Testis (tissue), 2 donors: ENCODE measurements at regions not wholly inside any gene's neighbourhood (a gene's known extent, or its start where the extent isn't known, plus 50 kb on each side); places are given as distances from the start of the nearest gene placed in this dataset.

Experiments
- CTCF ChIP-seq, 3 experiments: fragments of 450-650 bp in 2 of 3; fragments of 200-600 bp in 1 of 3; sonication (generic) in 1 of 3; IDR thresholded peaks; one replicate each; pipeline ENCODE4 v1.5.1; 2016 to 2019; ENCODE audit warnings: antibody characterized with exemption in 3 of 3, mild to moderate bottlenecking in 2 of 3, moderate library complexity in 1 of 3
- POLR2A ChIP-seq: fragments of 450-650 bp; IDR thresholded peaks from one replicate; pipeline ENCODE4 v1.6.1; 2017; ENCODE audit warnings: antibody characterized with exemption, mild to moderate bottlenecking, moderate library complexity

DNA sequence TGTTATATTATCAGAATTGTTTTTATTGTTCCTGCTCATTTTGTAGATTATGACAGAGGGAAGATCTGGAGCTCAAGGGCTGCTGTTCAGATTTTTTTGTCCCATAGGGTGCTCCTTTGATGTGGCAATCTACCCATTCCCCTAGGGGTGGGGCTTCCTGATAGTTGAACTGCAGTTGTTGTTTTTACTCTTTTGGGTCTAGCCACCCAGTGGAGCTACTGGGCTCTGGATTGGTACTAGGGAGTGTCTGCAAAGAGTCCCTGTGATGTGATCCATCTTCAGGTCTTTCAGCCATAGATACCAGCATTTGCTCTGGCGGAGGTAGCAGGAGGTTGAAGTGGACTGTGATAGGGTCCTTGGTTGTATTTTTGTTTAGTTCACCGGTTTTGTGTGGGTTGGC is 57.9 kb upstream of the SLCO1B1 start:
- TF ChIP-seq POLR2A (no peak), CTCF (IDR thresholded peaks at IDR 0.05) (no peak)
